Hepatic stellate cell (primary cell): ENCODE measurements at regions not wholly inside any gene's neighbourhood (a gene's known extent, or its start where the extent isn't known, plus 50 kb on each side); places are given as distances from the start of the nearest gene placed in this dataset.

Experiments used
- DNase-seq: peaks from one replicate; pipeline ENCODE4 v3.0.0; 2011; ENCODE audit warnings: low spot score

DNA sequence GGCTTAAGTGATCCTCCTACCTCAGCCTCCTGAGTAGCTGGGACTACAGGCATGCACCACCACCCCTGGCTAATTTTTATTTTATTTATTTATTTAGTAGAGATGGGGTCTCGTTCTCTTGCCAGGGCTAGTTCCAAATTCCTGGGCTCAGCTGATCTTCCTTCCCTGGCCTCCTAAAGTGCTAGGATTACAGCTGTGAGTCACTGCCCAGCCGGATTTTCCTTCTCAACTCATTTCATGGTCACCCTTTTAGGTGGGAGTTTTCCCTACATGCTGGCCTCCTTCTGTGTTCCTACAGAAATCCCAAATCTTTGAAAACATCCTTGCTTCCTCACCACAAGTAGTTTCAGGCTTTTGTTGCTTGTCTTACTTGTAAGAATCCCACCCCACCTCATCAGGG, 102.1 kb upstream of the SIAH1 start:
- DNase-seq: no peak

DNA sequence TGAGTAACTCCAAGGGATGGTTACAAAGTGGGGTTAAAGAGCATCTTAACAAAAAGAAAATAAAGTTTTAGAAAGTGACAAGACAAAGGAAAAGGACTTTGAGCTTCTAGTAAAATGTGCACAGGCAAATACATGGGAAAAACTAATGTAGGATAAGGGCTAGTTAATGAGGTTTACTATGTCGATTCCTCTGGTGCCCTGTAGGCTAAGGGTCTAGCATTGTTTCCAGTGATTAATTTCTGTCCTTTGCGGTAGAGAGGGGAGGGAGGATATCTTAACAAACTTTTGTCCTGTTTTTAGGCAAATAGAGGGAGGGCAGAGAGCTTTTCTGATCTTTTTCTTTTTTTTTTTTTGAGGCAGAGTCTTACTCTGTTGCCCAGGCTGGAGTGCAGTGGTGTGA, 96.6 kb upstream of the SIAH1 start:
- no peak for DNase-seq

DNA sequence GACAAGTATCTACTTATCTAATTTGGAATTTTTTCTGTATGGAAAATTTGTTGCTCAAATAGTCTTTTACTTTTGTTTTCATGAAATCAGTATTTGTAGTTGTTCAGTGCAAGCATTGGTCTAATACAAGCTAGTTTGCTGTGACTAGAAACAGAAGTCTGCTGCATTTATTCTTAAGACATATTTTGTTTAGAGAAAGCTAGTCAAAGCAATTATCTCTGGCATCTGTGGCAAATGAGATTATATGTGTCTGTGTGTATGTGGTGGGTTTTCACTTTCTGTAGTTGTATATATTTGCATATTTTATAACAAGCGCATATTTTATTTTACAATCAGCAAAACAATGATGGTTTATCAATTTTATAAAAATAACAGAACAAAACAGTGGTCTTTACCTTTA, 96.0 kb upstream of the SIAH1 start:
- no peak for DNase-seq

DNA sequence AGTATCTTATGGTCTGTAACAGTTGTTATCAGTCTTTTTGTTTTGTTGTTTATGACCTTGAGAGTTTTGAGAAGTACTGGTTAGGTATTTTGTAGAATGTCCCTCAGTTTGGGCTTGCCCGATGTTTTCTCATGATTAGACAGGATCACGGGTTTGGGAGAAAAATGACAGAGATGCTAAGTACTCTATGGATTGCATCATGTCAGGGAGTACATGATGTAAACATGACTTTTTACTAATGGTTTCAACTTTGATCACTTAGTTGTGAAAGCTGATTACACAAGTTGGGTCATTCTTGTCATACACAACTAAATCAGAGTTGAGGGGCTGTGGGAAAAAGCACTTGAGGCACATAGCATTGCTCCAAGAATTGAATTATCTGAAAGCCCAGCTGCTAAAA, 94.7 kb upstream of the SIAH1 start:
- no peak for DNase-seq

DNA sequence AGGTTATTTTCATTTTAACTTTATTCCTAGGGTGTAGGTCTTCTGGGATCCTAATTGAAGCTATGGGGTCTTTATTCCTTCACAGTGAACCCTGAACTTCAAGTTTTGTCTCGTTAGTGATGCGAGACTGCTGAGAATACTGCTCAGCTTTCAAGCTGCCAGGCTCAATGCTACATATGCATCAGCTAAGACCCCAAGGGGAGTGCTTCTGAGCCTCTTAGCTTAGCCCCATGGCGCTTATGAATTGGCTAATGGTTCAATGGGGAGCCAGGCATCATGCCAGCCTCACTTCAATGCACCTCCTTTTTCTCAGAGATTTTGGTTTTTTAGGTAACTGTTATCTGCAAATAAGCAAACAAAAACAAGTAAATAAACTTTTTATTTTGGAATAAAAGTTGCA, 94.1 kb upstream of the SIAH1 start:
- DNase-seq: no peak

DNA sequence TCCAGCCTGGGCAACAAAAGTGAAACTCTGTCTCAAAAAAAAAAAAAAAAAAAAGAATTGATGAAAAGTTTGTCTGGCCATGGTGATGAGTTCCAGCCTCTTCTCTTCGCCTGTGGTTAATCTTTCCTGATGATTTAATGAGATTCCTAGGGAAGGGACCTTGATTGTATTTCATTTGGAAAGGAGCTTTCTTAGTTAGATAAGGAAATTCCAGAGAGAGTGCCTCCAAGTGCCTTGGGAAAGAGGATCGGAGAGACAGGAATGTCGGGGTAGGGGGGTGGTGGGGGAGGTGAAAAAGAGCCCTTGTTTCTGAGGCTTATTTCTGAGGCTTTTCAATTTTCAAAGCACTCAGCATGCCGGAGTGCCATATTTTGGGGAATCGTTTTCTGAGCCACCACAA, 93.2 kb upstream of the SIAH1 start:
- no peak for DNase-seq

DNA sequence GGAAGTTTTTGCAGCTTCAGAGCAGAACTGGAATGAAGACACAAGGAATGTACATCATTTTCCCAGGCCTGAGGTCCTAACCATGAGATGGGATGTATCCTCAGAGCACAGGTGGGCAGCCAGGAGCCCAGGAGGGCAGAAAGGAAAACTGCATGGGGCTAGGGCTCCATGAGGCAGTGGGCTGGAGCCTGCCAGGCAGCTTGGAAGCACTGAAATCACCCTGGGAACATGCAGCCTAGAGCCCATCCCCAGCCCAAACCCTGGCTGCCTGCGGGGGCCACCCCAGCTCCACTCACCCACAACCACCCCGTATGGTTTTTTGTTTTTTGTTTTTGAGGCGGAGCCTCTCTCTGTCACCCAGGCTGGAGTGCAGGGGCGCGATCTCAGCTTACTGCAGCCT, 86.2 kb upstream of the SIAH1 start:
- no peak for DNase-seq

DNA sequence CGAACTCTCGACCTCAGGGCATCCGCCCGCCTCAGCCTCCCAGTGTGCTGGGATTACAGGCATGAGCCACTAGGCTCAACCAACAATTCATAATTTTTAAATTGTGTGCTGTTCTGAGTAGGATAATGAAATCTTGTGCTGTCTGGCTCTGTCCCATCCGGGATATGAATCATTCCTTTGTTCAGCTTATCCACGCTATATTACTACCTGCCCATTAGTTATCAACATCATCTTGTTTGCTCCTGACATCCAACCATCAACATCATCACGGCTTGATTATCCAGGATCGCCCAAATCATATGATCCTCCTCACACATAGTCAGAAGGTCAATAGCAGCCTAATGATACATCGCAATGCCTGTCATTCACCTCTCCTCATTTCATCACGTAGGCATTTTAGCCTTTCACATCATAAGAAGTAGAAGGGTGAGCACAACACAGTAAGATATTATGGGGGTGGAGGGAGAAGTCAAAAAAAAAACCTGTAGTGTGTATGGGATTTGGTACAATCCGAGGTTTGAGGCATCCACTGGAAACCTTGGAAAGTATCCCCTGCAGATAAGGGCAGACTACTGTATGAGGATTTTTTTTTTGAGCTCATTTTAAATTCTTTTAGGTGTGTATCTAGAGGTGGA, 77.0 kb upstream of the SIAH1 start:
- no peak for DNase-seq

DNA sequence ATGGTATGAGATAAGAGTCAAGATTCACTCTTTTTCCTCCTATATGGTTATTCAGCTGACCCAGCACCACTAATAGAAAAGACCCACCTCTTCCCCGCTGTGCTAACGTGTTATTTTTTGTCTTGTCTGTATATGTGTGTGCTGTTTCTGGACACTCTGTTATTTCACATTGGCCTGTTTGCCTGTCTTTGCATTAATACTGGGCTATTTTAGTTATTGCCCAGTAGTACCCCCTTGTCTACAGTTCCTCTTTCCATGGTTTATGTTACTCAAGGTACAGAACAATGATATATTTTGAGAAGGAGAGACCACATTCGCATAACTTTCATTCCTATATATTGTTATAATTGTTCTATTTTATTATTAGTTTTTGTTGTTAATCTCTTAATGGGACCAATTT, 74.0 kb upstream of the SIAH1 start:
- DNase-seq: no peak

DNA sequence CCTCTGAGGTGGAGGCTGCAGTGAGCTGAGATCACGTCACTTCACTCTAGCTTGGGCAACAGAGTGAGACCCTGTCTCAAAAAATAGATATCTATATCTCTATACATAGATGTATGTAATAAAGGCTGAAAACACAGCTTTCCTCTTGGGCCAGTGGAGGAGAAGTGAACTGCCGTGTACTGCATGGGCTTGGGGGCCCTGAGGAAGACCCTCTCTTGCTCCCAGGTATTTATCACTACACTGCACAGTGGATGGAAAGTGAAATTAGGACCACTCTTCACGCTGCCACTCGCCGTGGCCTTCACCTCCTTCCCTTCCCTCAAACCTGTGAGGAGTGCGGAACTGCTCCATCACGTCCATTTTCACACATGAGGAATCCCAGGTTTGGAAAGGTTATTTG, 68.8 kb upstream of the SIAH1 start:
- no peak for DNase-seq

DNA sequence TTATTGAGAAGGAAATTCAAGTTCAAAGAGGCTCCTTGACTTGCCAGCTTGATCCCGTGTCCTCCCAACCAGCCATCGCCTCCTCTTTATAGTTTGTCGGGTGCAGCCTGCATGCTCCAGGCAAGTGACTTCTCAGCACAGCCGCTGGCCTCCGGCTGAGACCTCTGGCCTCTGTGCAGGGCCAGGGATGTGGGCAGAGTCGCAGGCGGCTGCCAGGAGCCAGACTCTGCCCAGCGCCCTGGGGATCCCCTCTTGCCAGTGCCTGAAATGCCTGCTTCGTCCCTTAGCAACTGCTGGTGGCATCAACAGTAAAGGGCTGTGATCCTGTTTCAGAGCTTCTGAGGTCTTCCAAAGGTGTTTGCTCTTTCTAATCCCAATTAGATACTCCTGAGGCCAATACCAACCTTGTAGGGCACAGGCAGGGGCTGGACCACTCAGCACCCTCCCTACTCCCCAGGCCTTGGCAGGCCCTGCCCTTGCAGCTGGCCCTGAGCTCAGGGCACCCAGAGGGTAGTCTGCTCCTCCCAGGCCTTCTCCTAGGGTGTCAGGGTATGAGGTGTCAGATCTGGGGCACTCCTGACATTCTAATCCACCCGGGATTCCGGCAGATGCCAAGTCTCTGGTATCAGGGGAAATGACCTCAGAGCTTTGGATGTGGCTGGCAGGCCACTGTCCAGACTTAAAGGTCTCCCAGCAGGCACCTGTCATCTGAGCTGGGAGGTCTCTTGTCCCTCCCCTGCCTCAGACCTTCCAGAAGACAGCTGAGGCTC, 68.0 kb upstream of the SIAH1 start:
- DNase-seq: no peak

DNA sequence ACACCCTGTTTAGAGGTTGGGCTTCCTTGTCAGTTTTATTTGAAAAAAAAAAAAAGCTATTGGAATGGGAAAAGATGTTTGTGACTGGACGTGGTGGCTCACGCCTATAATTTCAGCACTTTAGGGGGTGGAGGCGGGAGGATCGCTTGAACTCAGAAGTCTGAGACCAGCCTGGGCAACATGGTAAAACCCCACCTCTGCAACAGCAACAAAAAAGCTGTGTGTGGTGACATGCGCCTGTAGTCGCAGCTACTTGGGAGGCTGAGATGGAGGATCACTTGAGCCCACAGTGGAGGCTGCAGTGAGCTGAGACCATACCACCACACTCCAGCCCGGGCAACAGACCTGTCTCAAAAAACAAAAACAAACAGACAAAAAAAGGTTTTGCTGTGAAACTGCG, 66.1 kb upstream of the SIAH1 start:
- no peak for DNase-seq

DNA sequence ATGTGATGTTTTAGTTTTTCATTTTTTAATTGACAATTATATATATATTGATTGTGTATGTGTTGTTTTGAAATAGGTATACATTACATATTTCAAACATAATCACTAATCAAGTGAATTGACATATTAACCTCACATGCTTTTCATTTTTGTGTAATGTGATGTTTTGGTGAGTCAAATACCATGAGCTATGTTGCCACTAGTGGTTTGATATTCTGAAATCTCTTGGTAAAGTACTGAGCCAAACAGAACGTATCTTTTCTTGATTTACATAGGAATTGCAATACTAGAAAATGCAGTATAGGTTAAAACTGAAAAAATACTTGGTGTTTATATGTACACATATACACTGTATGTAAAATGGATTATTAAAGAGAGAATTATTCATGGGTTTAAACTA, 65.2 kb upstream of the SIAH1 start:
- DNase-seq: no peak

DNA sequence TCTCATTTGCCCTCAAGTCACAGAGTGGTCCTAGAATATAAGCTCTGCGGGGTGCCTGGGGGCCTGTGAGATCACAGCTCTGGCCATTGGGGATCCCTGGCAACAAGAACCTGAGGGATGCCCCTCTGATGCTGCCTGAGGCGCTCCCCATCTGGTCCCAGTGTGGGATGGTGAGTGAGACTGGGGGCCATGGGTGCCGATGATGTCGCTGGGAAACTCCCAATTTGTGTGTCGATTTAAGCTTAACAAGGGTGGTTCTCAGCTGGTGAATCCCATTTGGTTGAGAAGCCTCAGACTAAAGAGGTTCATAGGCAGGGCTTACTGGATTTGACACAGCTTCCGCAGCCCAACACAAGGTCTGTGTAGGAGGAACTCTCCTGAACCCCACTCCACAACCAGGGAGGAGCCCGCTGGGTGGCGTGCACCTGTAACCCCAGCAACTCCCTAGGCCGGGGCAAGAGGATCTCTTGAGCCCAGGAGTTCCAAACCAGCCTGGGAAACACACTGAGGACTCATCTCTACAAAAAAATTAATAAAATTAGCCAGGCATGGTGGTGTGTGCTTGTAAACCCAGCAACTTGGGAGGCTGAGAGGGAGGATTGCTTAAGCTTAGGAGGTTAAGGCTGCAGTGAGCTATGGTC, 63.7 kb upstream of the SIAH1 start:
- DNase-seq: no peak

DNA sequence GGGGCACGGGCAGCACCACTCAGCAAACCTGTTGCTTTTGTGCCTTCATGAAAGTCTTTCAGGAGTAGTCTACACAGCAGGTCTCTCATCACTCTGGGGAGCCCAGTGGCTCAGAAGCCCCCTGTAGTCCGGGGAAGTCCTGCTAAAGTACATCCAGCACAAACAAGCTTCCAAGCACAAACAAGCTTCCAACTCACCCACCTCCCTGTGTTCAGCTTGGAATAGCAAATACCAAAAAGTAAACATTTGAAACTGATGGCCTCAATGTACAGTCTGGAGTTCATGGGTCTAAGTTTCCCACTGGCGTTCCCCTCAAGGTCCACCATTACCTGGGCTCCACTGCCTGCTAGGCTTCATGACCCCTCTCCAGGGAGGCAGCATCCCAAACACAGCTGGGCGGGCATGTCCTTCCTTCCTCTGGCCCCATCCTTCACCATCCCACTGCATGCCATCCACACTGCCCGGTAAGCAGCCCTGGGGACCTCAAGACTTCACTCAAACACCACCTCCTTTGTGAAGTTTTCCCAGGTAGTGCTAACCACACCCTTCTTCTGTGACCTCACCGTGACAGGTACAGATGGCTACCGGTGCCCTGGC, 62.8 kb upstream of the SIAH1 start:
- DNase-seq: no peak

DNA sequence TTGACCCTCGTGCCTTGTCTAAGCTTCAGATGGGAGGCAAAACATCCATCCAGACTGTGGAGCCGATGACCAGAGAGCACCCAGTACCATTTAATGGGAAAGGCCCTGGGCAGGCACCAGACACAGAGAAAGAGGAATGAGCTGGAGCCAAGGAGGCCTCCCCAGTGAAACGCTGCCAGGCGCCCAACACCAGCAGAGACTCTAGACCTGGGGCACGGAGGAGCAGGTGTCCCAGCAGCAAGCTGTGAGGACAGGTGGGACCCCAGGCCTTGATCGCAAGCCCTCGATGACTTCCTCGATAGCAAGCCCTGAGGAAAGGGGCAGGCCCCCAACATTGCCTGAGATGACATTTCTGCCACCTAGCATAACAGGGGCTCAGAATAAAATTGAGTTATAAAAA, 62.2 kb upstream of the SIAH1 start:
- DNase-seq: no peak

DNA sequence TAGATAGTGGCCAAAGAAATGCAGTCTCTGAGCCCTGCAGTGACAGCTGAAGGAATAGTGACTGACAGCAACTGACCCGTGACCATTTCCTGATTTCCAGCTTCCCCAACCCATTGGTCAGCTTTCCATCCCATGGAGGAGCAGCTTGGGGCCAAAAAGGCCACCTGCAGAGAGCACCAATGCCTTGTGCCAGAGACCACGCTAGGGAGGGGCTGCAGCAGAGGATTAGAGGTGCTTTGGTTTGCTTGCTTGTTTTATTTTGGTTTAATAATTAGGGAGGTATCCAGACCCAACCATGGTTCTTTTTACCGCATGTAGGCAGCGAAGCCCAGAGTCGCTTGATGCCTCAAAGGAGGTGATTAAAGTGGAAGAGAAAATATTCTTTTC, 61.3 kb upstream of the SIAH1 start:
- DNase-seq: no peak

DNA sequence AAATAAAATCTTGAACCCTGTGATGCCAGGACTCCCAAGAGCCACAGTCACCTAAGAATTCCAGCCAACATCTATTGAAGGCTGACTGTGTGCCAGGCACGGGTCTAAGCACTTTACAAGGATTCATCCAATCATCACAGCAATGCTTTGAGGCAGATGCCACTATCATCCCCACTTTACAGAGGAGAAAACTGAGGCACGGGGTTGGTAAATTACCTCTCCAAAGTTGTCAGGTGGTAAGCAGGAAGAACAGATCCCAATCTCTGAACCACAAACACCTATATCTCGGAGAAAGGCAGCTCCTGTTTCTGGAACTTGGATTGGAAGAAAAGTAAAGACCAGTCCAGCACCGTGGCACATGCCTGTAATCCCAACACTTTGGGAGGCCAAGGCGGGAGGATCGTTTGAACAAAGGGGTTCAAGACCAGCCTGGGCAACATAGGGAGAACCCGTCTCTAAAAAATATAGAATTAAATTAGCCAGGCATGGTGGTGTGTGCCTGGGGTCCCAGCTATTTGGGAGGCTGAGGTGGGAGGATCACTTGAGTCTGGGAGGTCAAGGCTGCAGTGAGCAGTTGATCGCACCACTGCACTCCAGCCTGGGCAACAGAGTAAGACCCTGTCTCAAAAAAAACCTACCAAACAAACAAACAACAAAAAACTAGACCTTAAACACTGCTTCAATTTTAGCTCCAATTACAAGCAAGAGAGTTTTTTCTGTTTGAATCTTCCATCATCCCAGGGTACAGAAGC, 60.7 kb upstream of the SIAH1 start:
- no peak for DNase-seq

DNA sequence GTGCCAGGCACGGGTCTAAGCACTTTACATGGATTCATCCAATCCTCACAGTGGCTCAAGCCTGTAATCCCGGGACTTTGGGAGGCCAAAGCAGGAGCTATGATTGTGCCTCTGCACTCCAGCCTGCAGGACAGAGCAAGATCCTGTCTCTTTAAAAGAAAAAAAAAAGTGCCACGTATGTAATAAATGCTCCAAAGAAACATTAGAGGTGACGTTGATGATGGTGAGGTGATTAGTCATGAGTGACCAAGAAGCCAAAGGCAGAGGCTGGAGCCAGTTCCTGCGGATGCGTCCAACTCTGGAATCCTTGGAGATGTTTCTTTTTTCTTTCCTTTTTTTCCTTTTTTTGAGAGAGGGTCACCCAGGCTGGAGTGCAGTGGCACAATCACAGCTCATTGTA, 59.4 kb upstream of the SIAH1 start:
- DNase-seq: peak; percentile 85

DNA sequence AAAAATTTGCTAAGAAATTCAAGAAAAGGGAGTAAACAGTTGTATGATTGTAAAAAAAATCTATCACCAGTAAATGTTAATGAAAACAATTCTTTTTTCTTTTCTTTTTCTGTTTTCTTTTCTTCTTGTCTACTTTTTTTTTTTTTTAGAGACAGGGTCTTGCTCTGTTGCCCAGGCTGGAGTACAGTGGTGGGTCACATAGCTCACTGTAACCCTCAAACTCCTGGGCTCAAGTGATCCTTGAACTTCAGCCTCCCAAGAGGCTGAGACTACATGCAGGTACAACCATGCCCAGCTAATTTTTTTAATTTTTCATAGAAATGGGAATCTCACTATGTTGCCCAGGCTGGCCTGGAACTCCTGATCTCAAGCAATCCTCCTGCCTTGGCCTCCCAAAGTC, 57.2 kb upstream of the SIAH1 start:
- DNase-seq: no peak

DNA sequence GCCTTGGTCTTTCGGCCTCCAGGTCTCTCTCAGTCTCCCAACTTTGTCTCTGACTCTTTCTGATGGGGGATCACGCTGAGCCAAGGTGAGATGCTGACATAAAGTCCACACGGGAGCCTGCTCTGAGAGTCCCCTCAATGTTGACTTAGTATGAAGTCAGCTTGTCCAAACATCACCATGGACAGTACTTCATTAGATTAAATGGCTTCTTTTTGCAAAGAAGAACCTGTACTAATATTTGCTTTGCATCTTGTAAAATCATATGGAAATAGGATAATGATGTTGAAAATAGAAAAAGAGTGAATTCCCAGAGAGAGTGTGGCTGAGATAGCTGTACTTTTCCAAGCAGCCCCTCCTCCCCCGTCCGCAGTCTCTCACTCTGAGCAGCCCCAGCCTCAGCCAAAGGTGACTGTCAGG, 56.7 kb upstream of the SIAH1 start:
- DNase-seq: no peak

DNA sequence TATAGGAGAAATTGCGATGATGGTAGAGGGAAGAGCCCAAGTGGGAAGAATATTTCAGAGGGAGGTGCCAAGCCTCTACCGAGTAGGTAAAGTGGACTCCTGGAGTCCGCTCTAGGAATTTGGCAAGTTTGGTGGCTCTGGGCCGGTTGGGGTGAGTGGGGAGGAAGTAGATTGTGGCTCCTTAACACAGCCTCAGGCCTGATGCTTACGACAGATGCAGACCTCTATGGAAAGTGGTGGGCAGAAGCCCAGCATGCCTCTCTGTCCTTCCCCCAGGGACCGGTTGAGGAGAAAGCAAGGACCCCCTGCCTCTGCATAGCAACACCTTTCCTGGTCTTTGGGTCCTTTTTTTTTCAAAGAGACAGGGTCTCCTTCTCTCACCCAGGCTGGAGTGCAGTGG, 55.9 kb upstream of the SIAH1 start:
- no peak for DNase-seq

DNA sequence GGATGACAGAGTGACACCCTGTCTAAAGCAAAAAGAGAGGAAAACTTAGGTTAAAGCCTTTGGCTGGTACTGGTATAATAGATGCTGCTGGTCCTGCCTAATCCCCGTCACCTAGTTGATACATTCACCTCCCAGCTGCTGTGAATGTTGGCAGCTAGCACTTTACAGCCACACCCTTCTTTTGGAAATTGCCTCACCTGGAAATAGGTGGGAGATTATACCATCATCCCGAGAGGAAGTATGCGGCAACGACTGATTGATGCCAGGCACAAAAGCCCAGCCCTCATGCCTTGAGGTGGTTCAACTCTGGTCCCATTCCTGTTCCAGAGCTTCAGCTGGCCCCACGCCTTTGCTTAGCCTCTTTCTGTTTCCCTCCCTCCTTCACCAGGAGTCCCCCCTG, 53.2 kb upstream of the SIAH1 start:
- DNase-seq: no peak
